K562 (cell line): ENCODE measurements at regions not wholly inside any gene's neighbourhood (a gene's known extent, or its start where the extent isn't known, plus 50 kb on each side); places are given as distances from the start of the nearest gene placed in this dataset.

Source experiments
- MCM7 ChIP-seq, 2 experiments: fragments of 450-650 bp; IDR thresholded peaks; 2 replicates each; pipeline ENCODE4 v1.6.1; 2016 to 2018
- TF ChIP-seq, protein P1 (sequence below): sonication (generic); formaldehyde crosslinking; IDR thresholded peaks from 2 replicates; pipeline ENCODE4 v1.8.1; 2023; ENCODE audit warnings: mild to moderate bottlenecking, missing genetic modification reagents

DNA sequence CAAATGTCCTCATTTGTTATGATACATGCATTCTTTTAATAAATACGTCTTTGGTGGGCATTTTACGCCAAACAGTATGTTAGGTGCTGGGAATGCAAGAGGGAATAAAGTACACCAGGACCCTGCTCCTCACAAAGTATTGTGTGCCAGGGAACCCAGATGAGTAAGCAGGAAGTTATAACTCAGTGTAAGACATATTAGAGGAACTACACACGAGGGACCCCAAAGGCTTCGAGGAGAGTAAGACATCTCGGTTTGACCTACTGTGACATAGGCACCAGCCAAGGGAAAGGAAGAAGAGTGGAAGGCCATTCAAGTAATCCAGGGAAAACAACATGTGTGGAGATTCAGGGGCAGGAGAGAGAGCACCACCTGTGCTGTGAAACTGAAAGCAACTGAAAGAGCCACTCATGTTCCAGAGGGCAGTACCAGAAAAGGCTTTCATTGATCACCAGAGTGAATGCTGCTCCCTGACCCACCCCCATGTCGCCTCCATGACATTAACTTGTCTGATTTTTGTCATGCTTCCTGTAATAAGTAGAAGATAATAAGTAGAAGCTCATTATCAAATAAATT, 542.5 kb upstream of the PKN2 start:
- TF ChIP-seq, protein P1, sequence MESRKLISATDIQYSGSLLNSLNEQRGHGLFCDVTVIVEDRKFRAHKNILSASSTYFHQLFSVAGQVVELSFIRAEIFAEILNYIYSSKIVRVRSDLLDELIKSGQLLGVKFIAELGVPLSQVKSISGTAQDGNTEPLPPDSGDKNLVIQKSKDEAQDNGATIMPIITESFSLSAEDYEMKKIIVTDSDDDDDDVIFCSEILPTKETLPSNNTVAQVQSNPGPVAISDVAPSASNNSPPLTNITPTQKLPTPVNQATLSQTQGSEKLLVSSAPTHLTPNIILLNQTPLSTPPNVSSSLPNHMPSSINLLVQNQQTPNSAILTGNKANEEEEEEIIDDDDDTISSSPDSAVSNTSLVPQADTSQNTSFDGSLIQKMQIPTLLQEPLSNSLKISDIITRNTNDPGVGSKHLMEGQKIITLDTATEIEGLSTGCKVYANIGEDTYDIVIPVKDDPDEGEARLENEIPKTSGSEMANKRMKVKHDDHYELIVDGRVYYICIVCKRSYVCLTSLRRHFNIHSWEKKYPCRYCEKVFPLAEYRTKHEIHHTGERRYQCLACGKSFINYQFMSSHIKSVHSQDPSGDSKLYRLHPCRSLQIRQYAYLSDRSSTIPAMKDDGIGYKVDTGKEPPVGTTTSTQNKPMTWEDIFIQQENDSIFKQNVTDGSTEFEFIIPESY, result no peak
- TF ChIP-seq MCM7 (IDR thresholded peaks at IDR 0.05), result no peak
